IPS-20b (cell line): ENCODE measurements at regions not wholly inside any gene's neighbourhood (a gene's known extent, or its start where the extent isn't known, plus 50 kb on each side); places are given as distances from the start of the nearest gene placed in this dataset.

Experiments used
- H3K27ac ChIP-seq: one replicate; pipeline ENCODE4 v1.5.1; 2013; ENCODE audit warnings: low read length
- H3K27me3 ChIP-seq: 2 replicates; pipeline ENCODE4 v1.6.1; 2013; ENCODE audit warnings: mild to moderate bottlenecking, low read length, inconsistent platforms; ENCODE audit not compliant: insufficient read depth
- H3K36me3 ChIP-seq: 2 replicates; pipeline ENCODE4 v1.6.1; 2013; ENCODE audit warnings: low read depth, mild to moderate bottlenecking, inconsistent platforms, low read length, moderate library complexity; ENCODE audit not compliant: insufficient read depth
- H3K4me1 ChIP-seq: 2 replicates; pipeline ENCODE4 v1.6.1; 2013; ENCODE audit warnings: mild to moderate bottlenecking, control low read depth, inconsistent platforms, low read length, moderate library complexity; ENCODE audit not compliant: insufficient read depth
- H3K4me3 ChIP-seq: 2 replicates; pipeline ENCODE4 v1.5.1; 2013; ENCODE audit warnings: mild to moderate bottlenecking, low read length, inconsistent platforms
- H3K9ac ChIP-seq: 2 replicates; pipeline ENCODE4 v1.6.1; 2013; ENCODE audit warnings: low read depth, mild to moderate bottlenecking, inconsistent platforms, low read length, moderate library complexity
- H3K9me3 ChIP-seq: 2 replicates; pipeline ENCODE4 v1.6.1; 2013; ENCODE audit warnings: mild to moderate bottlenecking, low read depth, low read length, inconsistent platforms; ENCODE audit not compliant: insufficient read depth

- no peaks in the 10 kb centered on the region for H3K36me3 ChIP-seq
- H3K27me3 ChIP-seq: no peaks in the 10 kb centered on the region
- H3K9me3 ChIP-seq: no peaks in the 10 kb centered on the region
- H3K27ac ChIP-seq: no peak overlapping the region
- H3K4me1 ChIP-seq: no peaks in the 10 kb centered on the region; the same call in 1 of the 2 replicates
- no peak overlapping the region for H3K4me3 ChIP-seq
- no peak overlapping the region for H3K9ac ChIP-seq
Measured at GRCh38 chr11:129324533-129325175, 51.0 kb upstream of the BARX2 start.

GRCh38 chr11:129323896-129324502, 51.6 kb upstream of the BARX2 start:
- H3K36me3 ChIP-seq: no peaks in the 10 kb centered on the region
- H3K9me3 ChIP-seq: no peaks in the 10 kb centered on the region
- no peaks in the 10 kb centered on the region for H3K27me3 ChIP-seq
- H3K4me3 ChIP-seq: no peak overlapping the region
- peaks cover 5% of the 10 kb centered on the region; the same call in 1 of the 2 replicates for H3K4me1 ChIP-seq
- no peak overlapping the region for H3K27ac ChIP-seq
- no peak overlapping the region for H3K9ac ChIP-seq

DNA sequence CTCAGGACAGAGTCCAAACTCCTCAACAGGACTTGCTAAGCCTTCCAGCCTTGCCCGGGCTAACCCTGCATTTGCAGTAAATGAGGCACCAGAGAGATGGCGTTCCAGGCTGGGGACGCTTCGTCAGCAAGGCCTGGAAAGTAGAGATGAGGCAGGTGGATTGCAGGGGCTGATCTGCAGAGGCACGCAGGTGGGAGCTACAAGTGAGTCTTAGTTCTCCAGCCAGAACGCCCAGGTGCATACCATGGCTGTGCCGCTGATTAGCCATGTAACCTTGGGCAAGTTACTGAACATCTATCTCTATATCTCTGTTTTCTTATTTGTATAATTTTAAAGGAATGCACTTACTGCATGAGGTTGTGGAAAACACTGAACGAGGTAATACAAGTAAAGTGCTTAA, 52.7 kb upstream of the BARX2 start:
- Histone ChIP-seq H3K27me3 (no peaks in the 10 kb centered on the region), H3K4me3 (no peak overlapping the region), H3K4me1 (peaks cover 5% of the 10 kb centered on the region; the same call in 1 of the 2 replicates), H3K27ac (no peak overlapping the region), H3K9me3 (no peaks in the 10 kb centered on the region), H3K9ac (no peak overlapping the region), H3K36me3 (no peaks in the 10 kb centered on the region)

DNA sequence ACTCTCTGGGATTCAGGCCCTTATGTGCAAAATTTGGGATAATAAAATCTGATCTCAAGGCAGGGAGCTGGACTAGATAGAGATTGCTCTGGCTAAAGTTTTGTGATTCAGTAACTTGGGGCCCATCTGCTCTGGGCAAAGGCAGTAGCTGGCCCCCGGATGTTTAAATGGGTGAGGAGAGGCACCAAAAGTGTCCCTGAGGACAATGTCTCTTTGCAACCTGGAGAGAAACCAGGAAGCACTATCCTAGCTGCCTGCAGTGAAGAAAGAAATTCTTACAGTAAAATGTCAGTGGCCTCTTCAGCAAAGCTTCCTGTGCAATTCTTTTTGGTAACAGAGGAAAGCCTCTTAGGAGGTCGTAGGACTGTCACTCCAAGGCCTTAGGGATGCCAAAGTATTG, 54.6 kb upstream of the BARX2 start:
- Histone ChIP-seq H3K36me3 (no peaks in the 10 kb centered on the region), H3K9ac (no peak overlapping the region), H3K4me1 (peaks cover 9% of the 10 kb centered on the region; the same call in 1 of the 2 replicates), H3K9me3 (no peaks in the 10 kb centered on the region), H3K4me3 (no peak overlapping the region), H3K27ac (no peak overlapping the region), H3K27me3 (no peaks in the 10 kb centered on the region)

DNA sequence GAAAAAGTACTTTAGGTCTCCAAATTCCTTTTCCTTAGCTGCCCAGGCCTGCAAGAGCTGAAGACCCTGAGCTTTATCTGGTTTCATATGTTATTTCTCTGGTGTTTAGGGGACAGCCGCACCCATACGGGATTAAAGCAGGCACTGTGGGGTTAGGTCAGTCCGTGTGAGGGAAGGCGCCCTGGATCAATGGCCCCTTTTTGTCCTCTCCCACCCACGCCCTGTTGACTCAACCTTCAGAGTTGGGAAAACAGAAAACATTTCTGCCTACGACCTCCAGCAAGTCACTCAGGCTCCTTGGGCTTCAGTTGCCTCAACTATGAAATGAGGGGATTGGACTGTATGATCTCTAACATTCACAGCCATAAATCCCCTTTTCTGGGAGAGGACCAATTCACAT, 55.2 kb upstream of the BARX2 start:
- Histone ChIP-seq H3K4me1 (peaks cover 15% of the 10 kb centered on the region; the same call in 1 of the 2 replicates), H3K9ac (no peak overlapping the region), H3K27me3 (no peaks in the 10 kb centered on the region), H3K4me3 (no peak overlapping the region), H3K36me3 (no peaks in the 10 kb centered on the region), H3K27ac (no peak overlapping the region), H3K9me3 (no peaks in the 10 kb centered on the region)

DNA sequence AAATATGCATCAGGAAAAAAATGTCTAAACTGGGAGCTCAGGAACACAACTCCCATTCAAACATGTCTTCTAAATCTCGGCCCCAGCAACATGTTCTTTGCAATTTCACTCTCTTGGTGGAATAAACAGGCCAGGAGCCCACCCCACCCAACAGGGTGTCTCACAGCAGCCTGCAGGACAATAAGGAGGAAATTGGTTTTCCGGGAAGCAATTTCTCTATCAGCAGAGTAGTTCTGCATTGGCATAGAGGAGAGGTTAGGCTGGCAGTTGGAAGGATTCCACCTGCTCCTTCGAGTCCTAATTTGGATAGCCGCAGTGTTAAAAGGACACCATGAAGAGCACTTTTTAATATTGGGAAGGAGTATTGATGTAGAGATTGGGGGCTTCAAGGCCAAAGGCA, 55.9 kb upstream of the BARX2 start:
- H3K9me3 ChIP-seq: no peaks in the 10 kb centered on the region
- no peak overlapping the region for H3K9ac ChIP-seq
- H3K27ac ChIP-seq: no peak overlapping the region
- no peaks in the 10 kb centered on the region for H3K27me3 ChIP-seq
- H3K4me1 ChIP-seq: peaks cover 16% of the 10 kb centered on the region; the same call in 1 of the 2 replicates
- no peaks in the 10 kb centered on the region for H3K36me3 ChIP-seq
- H3K4me3 ChIP-seq: no peak overlapping the region

- H3K4me3 ChIP-seq: no peak overlapping the region
- no peaks in the 10 kb centered on the region for H3K36me3 ChIP-seq
- no peaks in the 10 kb centered on the region for H3K9me3 ChIP-seq
- H3K9ac ChIP-seq: no peak overlapping the region
- no peaks in the 10 kb centered on the region for H3K27me3 ChIP-seq
- H3K4me1 ChIP-seq: peaks cover 16% of the 10 kb centered on the region; the same call in 1 of the 2 replicates
- H3K27ac ChIP-seq: no peak overlapping the region
Measured at GRCh38 chr11:129319201-129319600, 56.4 kb upstream of the BARX2 start.

- Histone ChIP-seq H3K4me1 (peaks cover 16% of the 10 kb centered on the region; the same call in 1 of the 2 replicates), H3K27ac (no peak overlapping the region), H3K27me3 (no peaks in the 10 kb centered on the region), H3K36me3 (no peaks in the 10 kb centered on the region), H3K4me3 (no peak overlapping the region), H3K9ac (no peak overlapping the region), H3K9me3 (no peaks in the 10 kb centered on the region)
Measured at GRCh38 chr11:129317571-129317970, 58.1 kb upstream of the BARX2 start.

- H3K36me3 ChIP-seq: no peaks in the 10 kb centered on the region
- no peak overlapping the region for H3K9ac ChIP-seq
- H3K9me3 ChIP-seq: no peaks in the 10 kb centered on the region
- no peak overlapping the region for H3K4me3 ChIP-seq
- no peaks in the 10 kb centered on the region for H3K27me3 ChIP-seq
- no peak overlapping the region for H3K27ac ChIP-seq
- peaks cover 16% of the 10 kb centered on the region; the same call in 1 of the 2 replicates for H3K4me1 ChIP-seq
Measured at GRCh38 chr11:129316781-129317180, 58.9 kb upstream of the BARX2 start.

DNA sequence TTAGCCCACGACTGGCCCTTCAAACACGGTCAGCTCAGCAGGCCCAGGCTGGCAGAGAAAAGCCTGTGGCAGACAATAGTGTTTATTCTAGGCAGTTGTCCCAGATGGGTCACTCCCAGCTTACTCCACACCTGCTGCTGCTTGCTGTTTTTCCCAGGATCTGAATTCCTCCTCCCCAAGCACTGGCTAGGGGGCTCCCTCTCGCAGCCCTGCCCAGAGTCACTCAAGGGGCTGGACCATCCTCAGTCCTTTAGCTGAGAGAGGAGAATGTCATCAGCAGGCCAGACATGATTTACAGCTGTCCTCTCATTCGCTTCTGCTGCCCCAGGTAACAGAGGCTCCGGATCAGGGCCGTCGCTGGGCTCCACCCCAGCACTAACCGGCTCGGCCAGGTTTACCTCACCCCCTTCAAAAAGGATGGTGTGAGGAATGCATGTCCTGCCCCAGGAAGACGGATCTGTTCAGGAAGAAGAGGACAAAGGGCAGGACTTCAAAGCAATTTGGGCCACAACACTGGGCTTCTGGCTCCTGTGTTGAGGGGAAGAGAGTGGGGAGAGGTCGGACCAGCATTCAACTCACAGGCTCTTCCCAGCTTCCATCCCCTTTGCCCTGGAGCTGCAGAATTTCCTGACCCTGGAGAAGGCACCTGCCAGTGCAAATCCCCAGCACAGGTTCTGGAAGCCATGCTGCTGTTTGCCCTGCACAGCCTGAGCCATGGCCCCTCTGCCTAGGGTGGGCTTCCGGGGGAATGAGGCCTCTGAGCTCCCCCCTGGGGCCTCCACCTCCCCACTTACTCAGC, 59.7 kb upstream of the BARX2 start:
- H3K4me1 ChIP-seq: peaks cover 16% of the 10 kb centered on the region; the same call in 1 of the 2 replicates
- no peak overlapping the region for H3K27ac ChIP-seq
- no peaks in the 10 kb centered on the region for H3K9me3 ChIP-seq
- no peak overlapping the region for H3K4me3 ChIP-seq
- no peaks in the 10 kb centered on the region for H3K36me3 ChIP-seq
- no peak overlapping the region for H3K9ac ChIP-seq
- no peaks in the 10 kb centered on the region for H3K27me3 ChIP-seq

DNA sequence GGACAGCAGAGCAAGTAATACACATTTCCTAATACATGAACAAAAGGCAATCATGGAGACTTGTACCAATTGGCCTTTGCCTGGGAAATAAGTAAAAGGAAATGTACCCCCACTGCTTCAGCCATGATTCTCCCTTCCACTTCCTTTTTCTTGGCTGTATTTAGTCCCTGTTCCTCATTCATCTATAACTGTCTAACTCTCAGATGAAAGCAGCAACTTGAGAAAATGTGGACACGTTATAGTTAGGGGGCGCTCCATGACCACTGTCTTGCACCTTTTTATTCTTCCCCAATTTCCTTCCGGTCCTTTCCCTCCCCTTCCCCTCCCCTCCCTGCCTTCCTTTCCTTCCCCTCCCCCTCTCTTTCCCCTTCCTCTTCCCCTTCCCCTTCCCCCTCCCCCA, 61.3 kb upstream of the BARX2 start:
- no peaks in the 10 kb centered on the region for H3K36me3 ChIP-seq
- no peaks in the 10 kb centered on the region for H3K9me3 ChIP-seq
- H3K9ac ChIP-seq: no peak overlapping the region
- H3K4me1 ChIP-seq: peaks cover 15% of the 10 kb centered on the region; the same call in 1 of the 2 replicates
- no peaks in the 10 kb centered on the region for H3K27me3 ChIP-seq
- no peak overlapping the region for H3K4me3 ChIP-seq
- no peak overlapping the region for H3K27ac ChIP-seq
